Astrocyte of the hippocampus (primary cell): ENCODE measurements at regions not wholly inside any gene's neighbourhood (a gene's known extent, or its start where the extent isn't known, plus 50 kb on each side); places are given as distances from the start of the nearest gene placed in this dataset.
"Not testable (repeated sequence)": the region's sequence is repeated elsewhere in the genome, so short reads cannot be mapped to it uniquely, and the experiment has no call there.

Source experiments
- DNase-seq: peaks from one replicate; pipeline ENCODE4 v3.0.0; 2011; ENCODE audit warnings: low read depth, low spot score

DNA sequence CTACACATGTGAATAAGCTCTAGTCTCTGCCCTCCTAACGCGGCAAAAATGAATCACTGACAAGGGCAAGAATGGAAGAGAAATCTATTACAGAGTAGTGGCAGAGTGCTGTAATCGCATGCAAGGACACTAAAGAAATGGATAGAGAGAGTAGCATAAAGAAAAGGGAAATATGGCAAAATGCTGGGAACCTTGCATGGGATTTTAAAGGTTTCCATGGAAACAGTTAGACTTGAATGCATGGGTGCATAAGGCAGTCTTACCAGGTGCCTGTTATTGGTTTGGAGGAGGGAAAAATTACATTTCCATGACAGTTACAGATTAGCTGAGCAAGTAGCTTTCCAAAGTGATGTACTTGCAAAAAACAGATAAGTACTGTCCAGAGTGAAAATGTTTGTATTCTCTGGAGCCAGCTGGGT, 233.4 kb downstream of the PTN start:
- DNase-seq = no peak

DNA sequence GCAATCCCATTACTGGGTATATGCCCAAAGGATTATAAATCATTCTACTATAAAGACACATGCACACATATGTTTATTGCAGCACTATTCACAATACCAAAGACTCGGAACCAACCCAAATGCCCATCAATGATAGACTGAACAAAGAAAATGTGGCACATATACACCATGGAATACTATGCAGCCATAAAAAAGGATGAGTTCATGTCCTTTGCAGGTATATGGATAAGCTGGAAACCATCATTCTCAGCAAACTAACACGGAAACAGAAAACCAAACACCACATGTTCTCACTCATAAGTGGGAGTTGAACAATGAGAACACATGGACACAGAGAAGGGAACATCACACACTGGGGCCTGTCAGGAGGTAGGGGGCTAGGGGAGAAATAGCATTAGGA, 235.7 kb downstream of the PTN start:
- not testable (repeated sequence) for DNase-seq

DNA sequence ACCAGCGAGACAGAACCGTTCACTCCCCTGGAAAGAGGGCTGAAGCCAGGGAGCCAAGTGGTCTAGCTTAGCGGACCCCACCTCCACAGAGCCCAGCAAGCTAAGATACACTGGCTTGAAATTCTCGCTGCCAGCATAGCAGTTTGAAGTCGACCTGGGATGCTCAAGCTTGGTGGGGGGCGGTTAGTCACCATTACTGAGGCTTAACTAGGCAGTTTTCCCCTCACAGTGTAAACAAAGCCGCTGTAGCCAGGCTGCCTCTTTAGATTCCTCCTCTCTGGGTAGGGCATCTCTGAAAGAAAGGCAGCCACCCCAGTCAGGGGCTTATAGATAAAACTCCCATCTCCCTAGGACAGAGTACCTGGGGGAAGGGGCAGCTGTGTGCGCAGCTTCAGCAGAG, 235.1 kb downstream of the CHRM2 start:
- DNase-seq = peak; percentile 57

DNA sequence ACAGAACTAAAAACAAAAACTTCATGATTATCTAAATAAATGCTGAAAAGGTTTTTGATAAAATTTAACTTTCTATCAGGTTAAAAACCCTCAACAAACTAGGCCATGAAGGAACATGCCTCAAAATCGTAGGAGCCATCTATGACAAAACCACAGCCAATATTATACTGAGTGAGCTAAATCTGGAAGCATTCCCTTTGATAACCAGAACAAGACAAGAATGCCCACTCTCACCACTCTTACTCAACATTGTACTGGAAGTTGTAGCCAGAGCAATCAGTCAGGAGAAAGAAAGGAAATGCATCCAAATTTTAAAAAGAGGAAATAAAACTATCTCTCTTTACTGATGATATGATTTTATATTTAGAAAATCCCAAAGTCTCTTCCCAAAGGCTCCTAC, 228.7 kb downstream of the CHRM2 start:
- DNase-seq = peak; percentile 40

DNA sequence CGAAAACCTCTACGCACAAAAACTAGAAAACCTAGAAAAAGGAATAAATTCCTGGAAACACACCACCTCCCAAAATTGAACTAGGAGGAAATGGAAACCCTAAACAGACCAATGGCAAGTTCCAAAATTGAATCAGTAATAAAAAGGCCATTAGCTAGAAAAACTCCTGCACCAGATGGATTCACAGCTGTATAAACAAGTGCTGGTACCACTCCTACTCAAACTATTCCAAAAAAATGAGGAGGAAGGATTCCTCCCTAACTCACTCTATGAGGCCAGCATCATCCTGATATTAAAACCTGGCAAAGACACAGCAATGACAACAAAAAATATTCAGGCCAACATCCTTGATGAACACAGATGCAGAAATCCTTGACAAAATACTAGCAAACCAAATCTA, 228.2 kb downstream of the CHRM2 start:
- DNase-seq = no peak

DNA sequence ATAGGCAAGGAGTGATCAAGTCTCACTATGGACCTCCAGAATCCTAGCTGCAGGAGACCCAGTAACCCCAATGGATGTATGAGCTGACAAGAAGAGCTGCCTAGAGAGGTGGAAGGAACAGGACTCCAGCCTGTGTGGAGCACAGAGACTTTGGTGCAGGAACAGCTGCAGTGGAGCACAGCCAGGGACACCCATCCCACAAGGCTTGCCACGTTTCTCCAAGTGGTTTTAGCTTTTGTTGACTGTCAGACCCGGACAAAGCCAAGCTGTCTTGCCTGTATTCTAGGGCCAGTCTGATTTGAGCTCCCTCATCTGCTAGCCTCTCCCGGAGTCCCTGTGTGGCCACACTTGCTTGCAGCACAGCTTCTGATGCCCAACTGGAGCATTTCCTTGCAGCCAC, 224.7 kb downstream of the CHRM2 start:
- no peak for DNase-seq

DNA sequence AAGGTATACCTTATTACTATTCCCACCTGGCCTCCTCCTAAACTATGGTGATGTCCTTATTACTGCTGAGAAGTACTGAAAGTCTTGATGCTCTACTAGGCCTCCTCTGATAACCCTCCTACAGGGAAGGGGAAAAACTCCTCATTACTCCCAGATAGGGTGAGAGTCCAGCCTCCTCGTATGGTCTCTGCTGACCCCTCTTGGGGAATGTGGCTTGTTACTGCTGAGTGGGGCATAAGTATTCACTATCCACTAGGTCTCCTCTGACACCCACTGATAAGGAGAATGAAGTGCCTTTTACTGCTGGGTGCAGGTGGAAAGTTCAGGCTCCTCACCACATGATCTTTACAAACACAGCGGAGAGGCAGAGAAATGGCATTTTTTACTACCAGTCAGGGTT, 222.9 kb downstream of the CHRM2 start:
- no peak for DNase-seq

DNA sequence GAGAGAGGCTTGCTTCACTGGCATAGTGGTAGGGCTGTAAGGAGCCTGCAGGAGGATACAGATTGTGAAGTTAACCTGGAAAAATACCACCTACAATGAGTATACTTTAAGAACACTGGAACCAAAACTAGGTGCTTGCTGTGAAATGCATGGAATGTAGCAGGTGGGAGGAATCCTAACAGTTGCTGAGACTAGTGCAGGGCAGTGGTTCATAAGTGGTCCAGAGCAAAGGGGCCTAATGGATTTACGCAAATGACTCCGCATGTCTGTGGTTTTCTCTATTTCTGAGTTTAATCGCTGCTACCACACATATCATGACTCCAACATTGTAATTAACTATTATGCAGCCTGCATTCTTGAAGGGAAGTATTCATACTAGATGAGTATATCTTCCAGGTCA, 218.4 kb downstream of the CHRM2 start:
- DNase-seq = no peak

DNA sequence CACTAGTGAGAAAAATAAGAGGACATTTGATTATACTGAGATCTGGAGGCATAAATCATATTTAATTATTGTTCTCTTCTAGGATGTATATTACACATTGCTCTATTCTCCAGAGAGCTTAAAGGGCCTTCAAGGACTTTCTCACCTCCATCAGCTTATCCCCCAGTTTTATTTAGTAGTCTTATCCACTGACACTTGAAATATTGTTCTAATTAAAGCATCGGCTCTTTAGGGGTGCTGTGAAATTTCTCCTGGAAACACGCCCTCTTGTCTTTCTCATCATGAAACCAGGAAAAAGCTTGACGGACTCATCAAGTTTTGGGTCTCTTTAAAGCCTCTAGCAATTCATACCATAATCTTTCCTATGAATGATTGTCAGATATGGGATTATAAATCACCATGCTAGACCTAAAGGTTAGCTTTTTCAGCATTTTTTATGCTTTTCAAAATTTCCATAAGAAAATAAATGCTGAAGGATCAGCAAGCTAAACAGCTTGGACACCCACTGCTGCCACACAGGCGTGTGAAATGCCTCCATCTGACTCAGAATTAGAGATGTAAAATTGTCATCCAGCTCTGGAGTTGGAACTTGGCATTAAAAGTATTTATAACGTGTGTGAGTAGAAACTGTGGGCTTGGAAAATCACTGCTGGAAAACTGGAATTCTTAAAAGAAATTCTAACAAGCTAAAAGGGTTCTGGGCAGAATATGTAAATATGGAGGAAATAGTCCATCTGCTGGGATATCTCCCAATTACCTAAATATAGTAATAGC, 216.3 kb downstream of the CHRM2 start:
- DNase-seq = no peak

DNA sequence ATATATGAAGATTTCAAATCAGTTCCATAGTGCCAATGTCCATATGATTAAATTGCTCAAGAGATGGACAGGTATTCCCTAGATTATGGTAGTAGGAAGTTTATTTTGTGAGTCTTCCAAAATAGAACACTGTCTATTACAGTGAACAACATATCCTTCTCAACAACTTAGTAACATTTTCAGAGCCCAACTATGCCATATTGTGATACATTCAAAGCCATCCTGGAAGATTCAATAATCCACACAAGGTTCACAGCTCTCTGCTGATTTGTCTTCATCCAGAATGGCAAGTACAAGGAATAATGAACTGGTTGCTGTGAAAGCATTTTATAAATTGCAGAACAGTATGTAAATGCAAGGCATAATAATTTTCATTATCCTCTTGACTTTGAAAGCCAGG, 213.9 kb downstream of the CHRM2 start:
- DNase-seq = no peak

DNA sequence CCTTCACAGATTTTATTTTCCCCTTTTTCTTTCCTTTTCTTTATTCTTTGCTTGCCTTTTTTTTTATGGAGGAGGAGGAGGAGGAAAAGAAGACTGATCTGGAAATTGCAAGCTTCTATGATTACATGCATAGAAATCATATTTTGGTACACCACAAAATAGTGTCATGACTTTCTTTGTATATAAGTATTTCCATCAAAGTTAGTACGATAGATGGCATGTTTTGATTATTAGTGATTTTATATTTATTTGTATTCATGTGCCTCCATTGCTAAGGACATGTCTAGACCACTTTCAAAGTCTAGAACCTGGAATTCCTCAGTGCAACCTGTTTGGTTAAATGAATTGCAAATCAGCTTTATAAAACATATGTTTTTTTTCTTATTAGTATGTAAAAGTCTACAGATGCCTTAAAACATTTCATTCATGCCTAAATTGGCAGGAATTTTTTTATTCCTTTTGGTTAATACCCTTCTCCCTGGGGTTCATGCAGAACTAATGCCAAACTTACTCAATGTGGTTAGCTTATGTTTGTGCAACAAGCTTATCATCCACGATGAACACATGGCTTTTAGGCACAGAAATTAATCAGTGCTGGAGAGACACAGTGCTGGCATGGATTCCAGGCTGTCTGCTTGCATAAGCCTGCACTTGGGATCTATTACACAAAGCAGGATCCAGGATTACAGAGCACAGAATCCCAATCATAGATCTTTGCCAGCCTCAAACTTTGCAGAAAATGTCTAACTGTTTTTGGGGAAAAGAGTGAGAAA, 213.1 kb downstream of the CHRM2 start:
- peak; percentile 91 for DNase-seq

DNA sequence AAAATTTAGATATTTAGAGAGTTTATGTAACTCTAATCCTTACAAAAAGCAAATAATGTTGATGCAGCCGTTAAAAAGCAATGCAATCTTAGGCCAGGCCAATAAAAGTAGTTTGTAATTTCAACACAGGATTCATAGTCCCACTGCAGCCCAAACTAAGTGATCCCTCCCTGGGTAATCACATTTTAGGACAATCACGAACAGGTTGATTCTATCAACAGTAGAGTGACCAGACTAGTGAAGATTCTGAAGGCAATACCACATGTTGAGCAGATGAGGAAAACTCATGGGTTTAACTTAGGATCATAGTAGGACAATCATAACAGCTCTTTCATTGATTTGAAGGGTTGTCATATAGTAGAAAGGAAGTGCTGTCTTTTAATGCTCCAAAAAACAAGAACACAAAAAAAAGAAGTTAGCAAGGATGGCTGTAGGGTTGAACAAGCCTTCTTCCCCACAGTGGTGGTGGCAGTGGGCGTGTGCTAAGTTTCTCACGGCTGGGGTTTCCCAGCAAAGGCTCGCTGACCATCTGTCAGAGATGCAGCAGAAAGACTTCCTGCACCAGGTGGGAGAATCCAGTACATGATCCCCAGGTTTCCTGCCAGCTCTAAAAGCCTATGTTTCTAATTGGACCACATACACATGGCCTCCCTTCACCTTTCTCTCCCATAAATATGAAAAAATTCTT, 212.2 kb downstream of the CHRM2 start:
- no peak for DNase-seq

DNA sequence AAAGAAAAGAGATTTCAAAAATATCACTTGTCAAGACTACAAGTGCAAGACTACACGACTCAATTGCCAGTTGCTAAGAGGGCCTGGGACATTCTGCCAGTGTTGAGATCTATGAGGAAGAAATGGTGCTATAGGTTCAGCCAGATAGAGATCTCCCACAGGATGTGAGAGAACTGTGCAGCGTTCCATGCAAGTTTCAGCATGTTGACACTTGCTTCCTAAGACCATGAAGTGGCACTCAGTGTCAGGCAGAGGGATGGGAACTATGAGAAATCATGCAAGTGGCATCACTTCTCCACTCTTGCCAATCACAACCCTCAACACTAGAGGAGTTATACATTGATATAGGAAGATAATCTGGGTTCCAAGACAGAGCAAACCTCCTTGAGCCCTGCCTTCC, 210.3 kb downstream of the CHRM2 start:
- no peak for DNase-seq

DNA sequence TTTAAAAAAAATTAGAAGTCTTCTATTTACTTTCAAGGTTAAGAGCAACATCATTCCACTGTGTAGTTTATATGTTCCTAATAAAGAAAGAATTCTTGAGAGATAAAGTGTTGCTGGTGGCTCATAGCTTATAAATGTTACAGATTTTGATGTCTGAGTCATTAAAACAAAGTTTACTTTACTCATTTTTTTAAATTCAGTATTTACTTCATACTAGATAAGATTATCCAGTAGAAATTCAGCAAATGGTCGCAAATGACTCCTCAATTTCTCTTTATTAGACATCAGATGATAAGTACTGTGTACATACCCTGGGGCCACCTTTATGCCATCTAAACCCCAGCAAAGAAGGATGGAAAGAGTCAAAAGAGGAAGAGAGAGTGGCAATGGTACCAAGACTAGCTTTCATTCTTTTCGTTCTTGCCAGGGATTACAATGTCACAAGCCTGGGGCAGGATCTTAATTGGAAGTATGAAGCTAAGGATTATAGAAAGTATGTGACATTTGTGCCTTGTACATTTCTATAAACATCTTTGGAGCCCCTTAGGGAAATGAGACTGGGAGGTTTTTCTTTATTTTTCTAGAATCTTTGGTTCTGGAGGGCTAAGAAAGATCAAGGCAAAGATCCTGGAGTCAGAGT, 206.1 kb downstream of the CHRM2 start:
- no peak for DNase-seq

DNA sequence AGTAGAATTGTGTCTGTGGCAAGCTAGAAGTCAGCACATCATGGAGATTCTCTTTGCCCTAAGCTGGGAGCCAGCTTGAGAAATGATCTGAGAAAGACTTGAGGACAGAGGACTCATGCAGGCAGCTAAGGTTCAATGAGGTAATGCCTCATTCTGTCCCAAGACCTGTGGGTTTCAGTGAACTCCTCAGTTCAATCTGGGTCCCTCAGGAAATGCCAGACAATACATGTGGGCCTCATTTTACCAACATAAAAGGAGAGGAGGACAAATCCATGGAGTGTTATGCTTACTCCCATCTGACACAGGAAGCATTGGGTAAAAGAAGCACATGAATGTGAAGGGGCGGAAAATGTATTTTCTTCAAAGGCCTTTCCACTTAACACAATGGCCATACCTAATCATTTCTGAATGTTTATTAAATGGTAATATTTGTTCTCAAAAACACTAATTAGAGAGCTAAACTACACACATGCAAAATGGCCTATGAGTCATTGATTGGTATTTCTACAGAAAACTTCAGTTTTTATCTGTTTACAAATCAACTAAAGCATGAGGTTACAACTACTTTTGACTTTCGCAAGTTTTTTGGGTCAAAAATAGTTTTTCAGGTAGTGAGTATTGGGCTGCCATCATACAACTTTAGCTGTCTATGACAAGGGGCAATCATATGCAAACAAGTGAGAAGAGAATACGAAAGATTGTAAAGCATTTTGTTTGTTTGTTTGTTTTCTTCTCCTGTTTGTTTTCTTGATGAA, 205.3 kb downstream of the CHRM2 start:
- DNase-seq = no peak
